ENCODE measurements at regions not wholly inside any gene's neighbourhood (a gene's known extent, or its start where the extent isn't known, plus 50 kb on each side); places are given as distances from the start of the nearest gene placed in this dataset.
A peak's percentile ranks its signal among the peaks of the same experiment; 100 is the strongest.

- TF ChIP-seq CTCF (conservative IDR thresholded peaks at IDR 0.05), result 0 out of 2 replicates have a peak, but pooled peaks have one; percentile 6
- TF ChIP-seq ZFX (IDR thresholded peaks at IDR 0.05), result no peak
Measured at GRCh38 chr18:24989760-24990593, 362.0 kb downstream of the ZNF521 start.
